Stimulated activated CD4-positive, alpha-beta T cell treated with anti-CD3 and anti-CD28 coated beads, TNF-alpha, amount 100 ng/mL, for 24 hours (primary cell): ENCODE measurements at regions not wholly inside any gene's neighbourhood (a gene's known extent, or its start where the extent isn't known, plus 50 kb on each side); places are given as distances from the start of the nearest gene placed in this dataset.

Experiments
- DNase-seq, 3 experiments: peaks; one replicate each; pipeline ENCODE4 v3.0.0-alpha.2; 2020; ENCODE audit warnings: low read depth in 3 of 3

- DNase-seq, result no peak
Observed at GRCh38 chr1:17877316-17877715, 122.2 kb downstream of the ACTL8 start.

- no peak for DNase-seq
Observed at GRCh38 chr1:17877896-17878295, 122.8 kb downstream of the ACTL8 start.

- DNase-seq, result no peak
Observed at GRCh38 chr1:17878837-17879236, 123.7 kb downstream of the ACTL8 start.

- DNase-seq, result no peak
Observed at GRCh38 chr1:17880449-17880848, 125.3 kb downstream of the ACTL8 start.

GRCh38 chr1:17881761-17882160, 126.6 kb downstream of the ACTL8 start:
- DNase-seq, result no peak

- DNase-seq, result no peak
Observed at GRCh38 chr1:17883136-17883535, 128.0 kb downstream of the ACTL8 start.

- no peak for DNase-seq
Observed at GRCh38 chr1:17883662-17884395, 128.7 kb downstream of the ACTL8 start.

GRCh38 chr1:17885663-17886320, 130.7 kb downstream of the ACTL8 start:
- no peak for DNase-seq

- no peak for DNase-seq
Observed at GRCh38 chr1:17886386-17886785, 131.3 kb downstream of the ACTL8 start.

- DNase-seq, result no peak
Observed at GRCh38 chr1:17886838-17887441, 131.8 kb downstream of the ACTL8 start.

- no peak for DNase-seq
Observed at GRCh38 chr1:17887661-17888371, 132.7 kb downstream of the ACTL8 start.

- no peak for DNase-seq
Observed at GRCh38 chr1:17890056-17890814, 135.1 kb downstream of the ACTL8 start.

GRCh38 chr1:17890815-17891191, 135.7 kb downstream of the ACTL8 start:
- DNase-seq, result no peak

GRCh38 chr1:17891205-17892110, 136.3 kb downstream of the ACTL8 start:
- no peak for DNase-seq

GRCh38 chr1:17892225-17892624, 137.1 kb downstream of the ACTL8 start:
- no peak for DNase-seq

- no peak for DNase-seq
Observed at GRCh38 chr1:17892851-17893250, 137.7 kb downstream of the ACTL8 start.

GRCh38 chr1:17893891-17894631, 138.9 kb downstream of the ACTL8 start:
- DNase-seq, result no peak

- no peak for DNase-seq
Observed at GRCh38 chr1:17895401-17895800, 140.3 kb downstream of the ACTL8 start.

GRCh38 chr1:17895986-17896385, 140.9 kb downstream of the ACTL8 start:
- DNase-seq, result no peak

GRCh38 chr1:17903386-17903785, 148.3 kb downstream of the ACTL8 start:
- DNase-seq, result no peak
